ENCODE measurements at regions not wholly inside any gene's neighbourhood (a gene's known extent, or its start where the extent isn't known, plus 50 kb on each side); places are given as distances from the start of the nearest gene placed in this dataset.

DNA sequence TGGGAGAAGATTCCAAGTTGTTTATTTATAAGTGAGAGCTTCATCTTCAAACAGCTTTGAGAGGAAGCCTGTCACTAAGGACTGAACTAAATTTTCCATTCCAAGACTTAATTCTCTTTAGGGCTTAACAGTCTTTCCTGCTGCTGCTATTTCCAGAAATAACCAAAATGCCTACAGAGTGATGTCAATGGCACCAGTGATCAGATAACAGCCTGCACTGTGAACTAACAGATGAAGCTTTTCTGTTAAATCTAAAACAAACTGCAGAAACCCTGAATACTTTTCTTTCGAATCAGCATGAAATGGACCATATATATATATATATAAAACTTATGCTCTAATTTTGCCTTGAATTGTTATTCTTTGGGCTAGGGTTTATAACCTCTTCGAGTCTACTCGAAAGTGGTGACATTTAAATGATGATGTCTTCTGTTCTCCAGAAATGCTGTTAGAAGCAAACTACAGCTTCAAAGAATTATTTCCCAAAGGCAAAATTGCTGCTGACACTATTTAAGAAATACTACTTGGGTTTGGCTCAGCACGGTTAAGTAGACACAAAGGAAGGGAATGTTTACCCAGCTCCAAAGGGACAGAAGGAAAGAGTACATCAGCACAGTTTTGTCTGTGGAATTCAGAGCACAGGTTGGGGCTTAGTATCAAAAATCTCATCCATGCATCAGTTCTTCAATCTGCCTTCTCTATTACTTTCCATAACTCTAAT is 238.5 kb upstream of the LRRN1 start:
- Mint-ChIP-seq H3K27ac (no peak overlapping the region), H3K4me1 (no peaks in the 10 kb centered on the region), H3K4me3 (no peak overlapping the region), H3K9me3 (peaks cover 4% of the 10 kb centered on the region), H3K27me3 (no peaks in the 10 kb centered on the region), H3K36me3 (ENCODE audit: low read depth) (no peaks in the 10 kb centered on the region)
- ATAC-seq (ENCODE audit: low read depth) (no peak), DNase-seq (no peak)
- CTCF ChIA-PET = no interaction called here
- intact Hi-C loops (cut with micrococcal nuclease) = no loop called here
- TF ChIP-seq, protein P1, sequence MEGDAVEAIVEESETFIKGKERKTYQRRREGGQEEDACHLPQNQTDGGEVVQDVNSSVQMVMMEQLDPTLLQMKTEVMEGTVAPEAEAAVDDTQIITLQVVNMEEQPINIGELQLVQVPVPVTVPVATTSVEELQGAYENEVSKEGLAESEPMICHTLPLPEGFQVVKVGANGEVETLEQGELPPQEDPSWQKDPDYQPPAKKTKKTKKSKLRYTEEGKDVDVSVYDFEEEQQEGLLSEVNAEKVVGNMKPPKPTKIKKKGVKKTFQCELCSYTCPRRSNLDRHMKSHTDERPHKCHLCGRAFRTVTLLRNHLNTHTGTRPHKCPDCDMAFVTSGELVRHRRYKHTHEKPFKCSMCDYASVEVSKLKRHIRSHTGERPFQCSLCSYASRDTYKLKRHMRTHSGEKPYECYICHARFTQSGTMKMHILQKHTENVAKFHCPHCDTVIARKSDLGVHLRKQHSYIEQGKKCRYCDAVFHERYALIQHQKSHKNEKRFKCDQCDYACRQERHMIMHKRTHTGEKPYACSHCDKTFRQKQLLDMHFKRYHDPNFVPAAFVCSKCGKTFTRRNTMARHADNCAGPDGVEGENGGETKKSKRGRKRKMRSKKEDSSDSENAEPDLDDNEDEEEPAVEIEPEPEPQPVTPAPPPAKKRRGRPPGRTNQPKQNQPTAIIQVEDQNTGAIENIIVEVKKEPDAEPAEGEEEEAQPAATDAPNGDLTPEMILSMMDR (IDR thresholded peaks at IDR 0.05) = no peak
- POLR2A ChIA-PET = no interaction called here

DNA sequence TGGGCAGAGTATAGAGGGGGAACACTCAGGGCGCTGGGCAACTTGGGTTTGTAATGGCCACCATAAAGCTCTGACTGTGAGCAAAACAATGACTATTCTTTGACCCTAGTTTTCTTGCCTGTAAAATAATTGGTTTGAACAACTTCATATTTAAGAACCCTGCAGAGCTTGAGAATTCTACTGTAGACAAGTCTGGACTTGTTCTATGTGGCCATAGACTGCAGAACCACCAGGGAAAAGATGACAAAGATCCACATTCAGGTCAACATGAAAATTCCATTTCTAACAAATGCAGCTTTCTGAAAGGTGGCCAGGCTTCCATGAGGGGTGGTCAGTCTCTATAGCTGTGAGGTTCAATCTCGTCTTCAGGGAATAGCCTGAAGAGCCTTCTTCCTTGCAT is 239.4 kb upstream of the LRRN1 start:
- H3K27me3 Mint-ChIP-seq = no peaks in the 10 kb centered on the region

DNA sequence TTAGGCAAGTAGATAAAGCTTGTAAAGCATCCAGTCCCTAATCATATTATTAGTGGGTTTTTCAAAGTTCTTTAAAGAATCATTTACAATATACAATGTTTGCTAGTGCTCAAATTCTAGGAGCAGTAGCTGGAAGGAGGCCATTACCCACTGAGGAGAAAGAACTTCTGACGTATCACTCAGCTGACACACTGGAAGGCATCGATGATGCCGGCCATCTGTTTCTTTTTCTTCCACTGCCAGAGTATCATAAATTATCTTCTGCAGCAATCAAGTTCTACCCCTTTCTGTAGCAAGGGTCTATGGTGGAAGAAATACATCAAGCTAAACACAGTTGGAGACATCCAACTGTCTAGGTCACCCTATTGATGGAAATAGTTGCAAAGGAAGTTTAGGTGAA is 243.2 kb upstream of the LRRN1 start:
- POLR2A ChIA-PET = no interaction called here
- Mint-ChIP-seq H3K4me3 (no peak overlapping the region), H3K4me1 (no peaks in the 10 kb centered on the region), H3K27ac (no peak overlapping the region), H3K36me3 (ENCODE audit: low read depth) (no peaks in the 10 kb centered on the region), H3K9me3 (peaks cover 4% of the 10 kb centered on the region), H3K27me3 (no peaks in the 10 kb centered on the region)
- intact Hi-C loops (cut with micrococcal nuclease) = no loop called here
- CTCF ChIA-PET = no interaction called here
- DNase-seq (no peak), ATAC-seq (ENCODE audit: low read depth) (no peak)
- TF ChIP-seq, protein P1 (IDR thresholded peaks at IDR 0.05) = no peak

More for the DNA sequence above, 239.4 kb upstream of the LRRN1 start:
- no peaks in the 10 kb centered on the region for H3K36me3 Mint-ChIP-seq (ENCODE audit: low read depth)
- CTCF ChIA-PET = no interaction called here
- intact Hi-C loops (cut with micrococcal nuclease) = no loop called here
- ATAC-seq (ENCODE audit: low read depth) = no peak
- no peak for DNase-seq
- peaks cover 4% of the 10 kb centered on the region for H3K9me3 Mint-ChIP-seq
- H3K4me1 Mint-ChIP-seq = no peaks in the 10 kb centered on the region
- POLR2A ChIA-PET = no interaction called here
- H3K4me3 Mint-ChIP-seq = no peak overlapping the region
- H3K27ac Mint-ChIP-seq = no peak overlapping the region
- TF ChIP-seq, protein P1 (IDR thresholded peaks at IDR 0.05) = no peak

DNA sequence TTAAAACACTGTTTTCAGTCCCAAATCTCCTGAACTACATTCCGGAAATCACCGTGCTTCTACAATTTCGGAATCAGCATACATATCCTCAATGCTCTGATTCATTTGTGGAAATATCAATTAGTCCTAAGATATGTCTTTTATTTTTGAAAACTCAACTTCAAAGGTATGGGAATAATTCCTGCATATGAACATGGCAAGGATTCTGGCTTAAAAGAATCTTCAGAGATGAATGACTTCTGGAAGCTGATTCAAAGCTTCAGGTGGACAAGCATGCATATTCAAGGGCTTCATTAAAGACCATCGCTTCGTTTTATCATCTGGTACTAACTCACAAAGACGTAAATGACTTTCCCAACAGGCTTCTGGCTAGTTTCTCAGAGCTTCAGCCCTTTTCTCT is 246.0 kb upstream of the LRRN1 start:
- ATAC-seq (ENCODE audit: low read depth) = no peak
- peaks cover 10% of the 10 kb centered on the region for H3K9me3 Mint-ChIP-seq
- no peak for DNase-seq
- TF ChIP-seq, protein P1 (IDR thresholded peaks at IDR 0.05) = no peak
- no peaks in the 10 kb centered on the region for H3K27me3 Mint-ChIP-seq
- ChIA-PET CTCF (no interaction called here), POLR2A (no interaction called here)
- intact Hi-C loops (cut with micrococcal nuclease) = no loop called here
- H3K27ac Mint-ChIP-seq = no peak overlapping the region
- no peaks in the 10 kb centered on the region for H3K36me3 Mint-ChIP-seq (ENCODE audit: low read depth)
- no peaks in the 10 kb centered on the region for H3K4me1 Mint-ChIP-seq
- H3K4me3 Mint-ChIP-seq = no peak overlapping the region

DNA sequence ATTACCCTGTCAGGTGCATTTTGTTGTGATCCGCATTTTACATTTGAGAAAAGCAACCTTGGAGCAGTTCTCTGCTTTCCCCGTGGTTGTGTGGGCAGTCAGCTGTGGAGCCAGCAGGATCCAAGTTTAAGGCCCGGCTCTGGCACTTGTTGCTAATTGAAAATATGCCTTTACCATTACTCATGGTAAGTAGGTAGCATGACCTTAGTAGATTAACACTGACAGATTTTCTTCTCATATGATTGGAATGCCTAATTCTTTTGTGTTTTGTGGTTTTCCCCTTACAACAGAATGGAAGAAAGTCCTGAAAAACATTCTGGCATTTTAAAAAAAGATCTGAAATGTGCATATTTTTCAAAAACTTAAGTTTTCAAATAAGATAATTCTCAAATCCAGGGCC is 246.5 kb upstream of the LRRN1 start:
- ATAC-seq (ENCODE audit: low read depth) = no peak
- no peaks in the 10 kb centered on the region for H3K36me3 Mint-ChIP-seq (ENCODE audit: low read depth)
- no peaks in the 10 kb centered on the region for H3K4me1 Mint-ChIP-seq
- intact Hi-C loops (cut with micrococcal nuclease) = no loop called here
- no peak for DNase-seq
- H3K27ac Mint-ChIP-seq = no peak overlapping the region
- peaks cover 10% of the 10 kb centered on the region for H3K9me3 Mint-ChIP-seq
- TF ChIP-seq, protein P1 (IDR thresholded peaks at IDR 0.05) = no peak
- ChIA-PET CTCF (no interaction called here), POLR2A (no interaction called here)
- no peak overlapping the region for H3K4me3 Mint-ChIP-seq
- H3K27me3 Mint-ChIP-seq = no peaks in the 10 kb centered on the region
